H1 (cell line): ENCODE measurements at regions not wholly inside any gene's neighbourhood (a gene's known extent, or its start where the extent isn't known, plus 50 kb on each side); places are given as distances from the start of the nearest gene placed in this dataset.

Source experiments
- BCL11A ChIP-seq, 2 experiments: IDR thresholded peaks; one replicate each; pipeline ENCODE4 v1.6.1; 2011; ENCODE audit warnings: low read depth in 2 of 2, low read length in 2 of 2, mild to moderate bottlenecking in 2 of 2
- CTCF ChIP-seq, 3 experiments: IDR thresholded peaks; 1 replicate in 2 of 3; 2 replicates in 1 of 3; pipeline versions ENCODE4 v1.5.1 to v1.6.1; 2011; ENCODE audit warnings: low read length in 3 of 3, mild to moderate bottlenecking in 3 of 3, inconsistent platforms in 2 of 3, low read depth in 1 of 3, moderate library complexity in 1 of 3; ENCODE audit not compliant: insufficient read depth in 1 of 3; ENCODE audit errors: control extremely low read depth in 1 of 3
- POLR2A ChIP-seq, 2 experiments: IDR thresholded peaks; 1 replicate in 1 of 2; 2 replicates in 1 of 2; pipeline ENCODE4 v1.6.1; 2011; ENCODE audit warnings: low read depth in 2 of 2, low read length in 2 of 2, mild to moderate bottlenecking in 2 of 2; ENCODE audit errors: control extremely low read depth in 1 of 2
- RBBP5 ChIP-seq: IDR thresholded peaks from 2 replicates; pipeline ENCODE4 v1.7.1; 2012; ENCODE audit warnings: low read depth, mild to moderate bottlenecking, inconsistent platforms, low read length, moderate library complexity, borderline replicate concordance
- RXRA ChIP-seq: IDR thresholded peaks from 2 replicates; pipeline ENCODE4 v1.6.1; 2011; ENCODE audit warnings: low read depth, mild to moderate bottlenecking, low read length, moderate library complexity; ENCODE audit not compliant: insufficient read depth
- SP1 ChIP-seq: IDR thresholded peaks from 2 replicates; pipeline ENCODE4 v1.6.1; 2011; ENCODE audit warnings: low read depth, low read length

- no peak for TF ChIP-seq CTCF (IDR thresholded peaks at IDR 0.05; ENCODE audit: control extremely low read depth in 1 of 3, insufficient read depth in 1 of 3, low read depth in 1 of 3, low read length in 3 of 3)
- TF ChIP-seq POLR2A (IDR thresholded peaks at IDR 0.05; ENCODE audit: control extremely low read depth in 1 of 2, low read depth in 2 of 2, low read length in 2 of 2), result no peak
- TF ChIP-seq BCL11A (IDR thresholded peaks at IDR 0.05; ENCODE audit: low read depth in 2 of 2, low read length in 2 of 2), result no peak
- no peak for TF ChIP-seq RBBP5
- no peak for TF ChIP-seq SP1
- TF ChIP-seq RXRA, result no peak
These were observed 567.6 kb downstream of the BRD1 start for GRCh38 chr22:49259839-49260615.
